ENCODE measurements at regions not wholly inside any gene's neighbourhood (a gene's known extent, or its start where the extent isn't known, plus 50 kb on each side); places are given as distances from the start of the nearest gene placed in this dataset.

DNA sequence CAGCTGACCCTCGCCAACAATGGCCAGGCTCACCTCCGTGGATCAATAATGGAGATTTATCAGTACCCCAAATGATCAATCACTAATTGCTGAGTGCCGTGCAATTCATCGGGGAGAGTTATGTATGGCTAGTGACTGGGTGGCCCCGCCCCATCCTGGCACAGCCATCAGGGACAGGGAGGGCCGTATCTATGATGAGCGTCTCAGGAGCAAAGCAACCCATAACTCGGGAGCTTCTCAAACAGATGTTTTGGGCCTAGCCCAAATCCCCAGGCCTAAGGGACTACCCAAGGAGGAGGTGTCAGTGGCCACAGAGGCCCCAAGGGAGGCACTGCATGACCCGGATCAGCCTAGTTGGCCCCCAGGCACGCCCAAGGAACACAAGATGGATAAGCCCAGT, 180.0 kb upstream of the LINGO1 start:
- H3K9me3 ChIP-seq (ENCODE audit: control insufficient read depth, low read length), result no peaks in the 10 kb centered on the region
- H3K27ac ChIP-seq (ENCODE audit: low read depth, low read length, severe bottlenecking), result no peak overlapping the region
- no peak overlapping the region for H3K4me3 ChIP-seq (ENCODE audit: extremely low read depth, insufficient read depth, low read length, poor library complexity, severe bottlenecking)
- 91 to 97% methylated on average over 8 to 9 of the region's 10 CpGs for whole genome bisulfite sequencing, 2 experiments (ENCODE audit: insufficient coverage in 2 of 2)
- peaks cover 3% of the 10 kb centered on the region for H3K4me1 ChIP-seq (ENCODE audit: control insufficient read depth, insufficient read depth, low read length, poor library complexity, severe bottlenecking)
- no peaks in the 10 kb centered on the region for H3K36me3 ChIP-seq (ENCODE audit: control insufficient read depth, insufficient read depth, low read length)

DNA sequence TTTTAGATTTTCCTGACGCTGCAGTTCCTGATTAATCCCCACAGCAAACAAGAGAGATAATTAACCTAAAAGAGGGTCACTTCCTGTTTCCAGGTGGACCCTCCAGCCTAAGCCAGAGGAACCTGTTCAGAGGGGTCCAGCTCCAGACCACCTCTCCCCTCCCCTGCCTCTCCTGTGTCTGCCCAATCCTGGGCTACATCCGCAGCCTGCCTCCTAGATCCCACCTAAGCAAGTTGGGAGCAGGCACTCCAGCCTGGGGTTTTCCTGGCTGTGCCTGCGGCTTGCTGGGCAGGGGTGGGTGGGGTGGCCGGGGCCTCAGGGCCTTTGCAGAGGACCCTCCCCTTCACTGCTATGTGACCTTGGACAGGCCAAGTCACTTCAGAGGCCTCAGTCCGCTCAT, 178.6 kb upstream of the LINGO1 start:
- H3K9me3 ChIP-seq (ENCODE audit: control insufficient read depth, low read length), result no peaks in the 10 kb centered on the region
- H3K4me1 ChIP-seq (ENCODE audit: control insufficient read depth, insufficient read depth, low read length, poor library complexity, severe bottlenecking), result peaks cover 3% of the 10 kb centered on the region
- H3K27ac ChIP-seq (ENCODE audit: low read depth, low read length, severe bottlenecking), result no peak overlapping the region
- H3K4me3 ChIP-seq (ENCODE audit: extremely low read depth, insufficient read depth, low read length, poor library complexity, severe bottlenecking), result no peak overlapping the region
- WGBS, 2 experiments (ENCODE audit: insufficient coverage in 2 of 2), result 53 to 56% methylated on average over 3 of the region's 5 CpGs
- H3K36me3 ChIP-seq (ENCODE audit: control insufficient read depth, insufficient read depth, low read length), result no peaks in the 10 kb centered on the region

GRCh38 chr15:77810130-77810571, 177.4 kb upstream of the LINGO1 start:
- H3K27ac ChIP-seq (ENCODE audit: low read depth, low read length, severe bottlenecking), result no peak overlapping the region
- WGBS, 2 experiments (ENCODE audit: insufficient coverage in 2 of 2), result 61 to 64% methylated on average over 2 to 4 of the region's 6 CpGs
- no peak overlapping the region for H3K4me3 ChIP-seq (ENCODE audit: extremely low read depth, insufficient read depth, low read length, poor library complexity, severe bottlenecking)
- H3K36me3 ChIP-seq (ENCODE audit: control insufficient read depth, insufficient read depth, low read length), result no peaks in the 10 kb centered on the region
- H3K9me3 ChIP-seq (ENCODE audit: control insufficient read depth, low read length), result no peaks in the 10 kb centered on the region
- peaks cover 3% of the 10 kb centered on the region for H3K4me1 ChIP-seq (ENCODE audit: control insufficient read depth, insufficient read depth, low read length, poor library complexity, severe bottlenecking)

GRCh38 chr15:77808581-77809177, 176.0 kb upstream of the LINGO1 start:
- no peak overlapping the region for H3K4me3 ChIP-seq (ENCODE audit: extremely low read depth, insufficient read depth, low read length, poor library complexity, severe bottlenecking)
- no peaks in the 10 kb centered on the region for H3K36me3 ChIP-seq (ENCODE audit: control insufficient read depth, insufficient read depth, low read length)
- no peaks in the 10 kb centered on the region for H3K9me3 ChIP-seq (ENCODE audit: control insufficient read depth, low read length)
- H3K27ac ChIP-seq (ENCODE audit: low read depth, low read length, severe bottlenecking), result no peak overlapping the region
- 82 to 93% methylated on average over 6 of the region's 8 CpGs for whole genome bisulfite sequencing, 2 experiments (ENCODE audit: insufficient coverage in 2 of 2)
- H3K4me1 ChIP-seq (ENCODE audit: control insufficient read depth, insufficient read depth, low read length, poor library complexity, severe bottlenecking), result peaks cover 3% of the 10 kb centered on the region

DNA sequence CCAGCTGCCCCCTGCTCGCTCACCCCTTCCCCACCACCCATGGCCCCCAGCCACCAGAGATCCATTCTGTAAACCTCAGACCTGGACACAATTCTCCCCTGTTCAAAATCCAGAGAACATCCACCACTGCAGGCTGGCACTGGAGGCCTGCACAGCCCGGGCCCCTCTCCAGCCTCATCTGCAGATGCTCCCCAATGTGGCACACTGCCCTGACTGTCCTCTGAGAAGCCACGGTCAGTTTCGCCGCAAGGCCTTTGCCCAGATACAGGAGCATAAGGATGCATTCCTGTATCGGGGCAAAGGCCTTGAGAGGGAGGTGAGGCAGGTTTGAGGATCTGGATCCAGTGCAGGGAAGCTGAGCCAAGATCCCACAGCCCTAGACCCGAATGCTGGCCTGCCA, 175.4 kb upstream of the LINGO1 start:
- WGBS, 2 experiments (ENCODE audit: insufficient coverage in 2 of 2), result 92 to 93% methylated on average over 5 to 6 of the region's 7 CpGs
- Histone ChIP-seq H3K4me3 (ENCODE audit: extremely low read depth, insufficient read depth, low read length, poor library complexity, severe bottlenecking) (no peak overlapping the region), H3K4me1 (ENCODE audit: control insufficient read depth, insufficient read depth, low read length, poor library complexity, severe bottlenecking) (peaks cover 3% of the 10 kb centered on the region), H3K36me3 (ENCODE audit: control insufficient read depth, insufficient read depth, low read length) (no peaks in the 10 kb centered on the region), H3K27ac (ENCODE audit: low read depth, low read length, severe bottlenecking) (no peak overlapping the region), H3K9me3 (ENCODE audit: control insufficient read depth, low read length) (no peaks in the 10 kb centered on the region)

DNA sequence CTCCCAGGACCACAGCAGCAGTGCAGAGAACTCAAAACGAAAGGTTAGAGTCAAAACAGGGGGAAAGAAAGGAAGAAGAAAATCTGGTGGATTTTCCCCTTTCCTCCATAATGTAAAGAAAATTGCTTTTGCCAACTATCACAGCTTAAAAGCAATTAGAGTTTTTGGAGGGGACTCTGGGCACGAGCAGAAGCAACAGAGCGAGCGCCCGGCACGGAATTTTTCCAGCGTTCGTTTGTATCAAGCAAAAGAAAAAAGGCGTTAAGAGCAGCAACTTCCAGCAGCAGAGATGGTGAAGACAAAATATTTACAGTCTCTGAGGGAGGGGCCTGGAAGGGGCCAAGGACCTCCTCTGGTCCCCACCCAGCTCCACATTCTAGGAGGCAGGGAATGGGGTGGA, 174.9 kb upstream of the LINGO1 start:
- WGBS, 2 experiments (ENCODE audit: insufficient coverage in 2 of 2), result 88 to 97% methylated on average over 8 of the region's 9 CpGs
- Histone ChIP-seq H3K4me3 (ENCODE audit: extremely low read depth, insufficient read depth, low read length, poor library complexity, severe bottlenecking) (no peak overlapping the region), H3K4me1 (ENCODE audit: control insufficient read depth, insufficient read depth, low read length, poor library complexity, severe bottlenecking) (peaks cover 3% of the 10 kb centered on the region), H3K36me3 (ENCODE audit: control insufficient read depth, insufficient read depth, low read length) (no peaks in the 10 kb centered on the region), H3K27ac (ENCODE audit: low read depth, low read length, severe bottlenecking) (no peak overlapping the region), H3K9me3 (ENCODE audit: control insufficient read depth, low read length) (no peaks in the 10 kb centered on the region)

DNA sequence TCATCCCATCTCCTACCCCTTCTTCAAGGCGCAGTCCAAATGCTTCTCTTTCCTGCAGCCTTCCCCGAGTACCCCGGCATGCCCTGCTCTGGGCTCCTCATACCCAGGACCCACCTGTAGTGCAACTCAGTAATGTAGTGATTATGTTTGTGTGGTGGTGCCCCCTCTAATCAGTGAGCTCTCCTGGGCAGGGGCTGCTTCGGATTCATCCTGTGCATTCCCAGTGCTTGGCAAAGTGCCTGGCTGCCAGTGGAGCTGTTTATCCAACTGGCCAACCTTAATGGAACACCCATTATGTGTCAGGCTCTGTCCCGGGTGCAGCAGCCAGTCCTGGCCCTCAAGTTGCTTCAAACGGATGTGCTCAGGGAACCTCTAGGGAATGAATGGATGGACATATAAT, 174.4 kb upstream of the LINGO1 start:
- H3K36me3 ChIP-seq (ENCODE audit: control insufficient read depth, insufficient read depth, low read length), result no peaks in the 10 kb centered on the region
- 86 to 87% methylated on average over 2 to 4 of the region's 6 CpGs for WGBS, 2 experiments (ENCODE audit: insufficient coverage in 2 of 2)
- H3K27ac ChIP-seq (ENCODE audit: low read depth, low read length, severe bottlenecking), result no peak overlapping the region
- peaks cover 3% of the 10 kb centered on the region for H3K4me1 ChIP-seq (ENCODE audit: control insufficient read depth, insufficient read depth, low read length, poor library complexity, severe bottlenecking)
- H3K4me3 ChIP-seq (ENCODE audit: extremely low read depth, insufficient read depth, low read length, poor library complexity, severe bottlenecking), result no peak overlapping the region
- H3K9me3 ChIP-seq (ENCODE audit: control insufficient read depth, low read length), result no peaks in the 10 kb centered on the region

GRCh38 chr15:77804210-77804609, 171.5 kb upstream of the LINGO1 start:
- Histone ChIP-seq H3K9me3 (ENCODE audit: control insufficient read depth, low read length) (no peaks in the 10 kb centered on the region), H3K36me3 (ENCODE audit: control insufficient read depth, insufficient read depth, low read length) (no peaks in the 10 kb centered on the region), H3K4me3 (ENCODE audit: extremely low read depth, insufficient read depth, low read length, poor library complexity, severe bottlenecking) (no peak overlapping the region), H3K27ac (ENCODE audit: low read depth, low read length, severe bottlenecking) (no peak overlapping the region), H3K4me1 (ENCODE audit: control insufficient read depth, insufficient read depth, low read length, poor library complexity, severe bottlenecking) (peaks cover 3% of the 10 kb centered on the region)
- WGBS, 2 experiments (ENCODE audit: insufficient coverage in 2 of 2), result 66 to 69% methylated on average over 6 to 8 of the region's 9 CpGs

DNA sequence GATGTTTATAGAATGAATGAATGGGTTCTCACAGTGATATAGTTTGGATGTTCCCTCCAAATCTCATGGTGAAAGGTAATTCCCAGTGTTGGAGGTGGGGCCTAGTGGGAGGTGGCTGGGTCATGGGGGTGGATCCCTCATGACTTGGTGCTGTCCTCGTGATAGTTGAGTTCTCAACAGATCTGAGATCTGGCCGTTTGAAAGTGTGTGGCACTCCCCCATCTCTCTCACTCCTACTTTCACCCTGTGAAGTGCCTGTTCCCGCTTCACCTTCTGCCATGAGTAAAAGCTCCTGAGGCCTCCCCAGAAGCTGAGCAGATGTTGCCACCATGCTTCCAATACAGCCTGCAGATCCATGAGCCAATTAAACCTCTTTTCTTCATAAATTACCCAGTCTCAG, 170.8 kb upstream of the LINGO1 start:
- 39 to 66% methylated on average over 2 to 3 of the region's 3 CpGs for WGBS, 2 experiments (ENCODE audit: insufficient coverage in 2 of 2)
- H3K4me1 ChIP-seq (ENCODE audit: control insufficient read depth, insufficient read depth, low read length, poor library complexity, severe bottlenecking), result peaks cover 3% of the 10 kb centered on the region
- no peak overlapping the region for H3K27ac ChIP-seq (ENCODE audit: low read depth, low read length, severe bottlenecking)
- H3K4me3 ChIP-seq (ENCODE audit: extremely low read depth, insufficient read depth, low read length, poor library complexity, severe bottlenecking), result no peak overlapping the region
- H3K9me3 ChIP-seq (ENCODE audit: control insufficient read depth, low read length), result no peaks in the 10 kb centered on the region
- no peaks in the 10 kb centered on the region for H3K36me3 ChIP-seq (ENCODE audit: control insufficient read depth, insufficient read depth, low read length)

DNA sequence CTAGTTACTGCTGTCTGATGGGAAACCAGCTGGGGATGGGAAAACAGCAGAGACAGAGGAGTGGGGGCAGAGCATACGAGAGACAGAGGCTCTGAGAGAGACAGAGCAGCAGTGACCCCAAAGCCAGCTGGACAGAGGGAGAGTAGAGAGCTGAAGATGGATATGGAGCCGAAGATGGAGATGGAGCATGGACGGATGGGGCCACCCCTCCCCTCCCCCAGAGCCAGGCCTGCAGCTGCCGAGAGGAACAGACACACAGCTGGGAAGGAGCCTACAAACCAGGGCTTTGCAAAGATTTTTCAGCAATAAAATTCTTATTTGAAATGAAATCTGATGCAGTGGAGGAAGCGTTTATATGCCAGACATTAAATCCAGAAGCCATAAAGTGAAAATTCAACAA, 167.6 kb upstream of the LINGO1 start:
- H3K9me3 ChIP-seq (ENCODE audit: control insufficient read depth, low read length), result no peaks in the 10 kb centered on the region
- no peak overlapping the region for H3K4me3 ChIP-seq (ENCODE audit: extremely low read depth, insufficient read depth, low read length, poor library complexity, severe bottlenecking)
- no peaks in the 10 kb centered on the region for H3K36me3 ChIP-seq (ENCODE audit: control insufficient read depth, insufficient read depth, low read length)
- H3K27ac ChIP-seq (ENCODE audit: low read depth, low read length, severe bottlenecking), result no peak overlapping the region
- H3K4me1 ChIP-seq (ENCODE audit: control insufficient read depth, insufficient read depth, low read length, poor library complexity, severe bottlenecking), result peaks cover 3% of the 10 kb centered on the region
- 57 to 70% methylated on average over 1 to 2 of the region's 5 CpGs for WGBS, 2 experiments (ENCODE audit: insufficient coverage in 2 of 2)

GRCh38 chr15:77798847-77799246, 166.1 kb upstream of the LINGO1 start:
- H3K27ac ChIP-seq (ENCODE audit: low read depth, low read length, severe bottlenecking), result no peak overlapping the region
- no peak overlapping the region for H3K4me3 ChIP-seq (ENCODE audit: extremely low read depth, insufficient read depth, low read length, poor library complexity, severe bottlenecking)
- H3K4me1 ChIP-seq (ENCODE audit: control insufficient read depth, insufficient read depth, low read length, poor library complexity, severe bottlenecking), result peaks cover 3% of the 10 kb centered on the region
- H3K36me3 ChIP-seq (ENCODE audit: control insufficient read depth, insufficient read depth, low read length), result no peaks in the 10 kb centered on the region
- WGBS, 2 experiments (ENCODE audit: insufficient coverage in 2 of 2), result 88 to 92% methylated on average over 3 of the region's 3 CpGs
- H3K9me3 ChIP-seq (ENCODE audit: control insufficient read depth, low read length), result no peaks in the 10 kb centered on the region

Data from mesodermal cell (in vitro differentiated cells).